Central memory CD4-positive, alpha-beta T cell (primary cell): ENCODE measurements at regions not wholly inside any gene's neighbourhood (a gene's known extent, or its start where the extent isn't known, plus 50 kb on each side); places are given as distances from the start of the nearest gene placed in this dataset.
A peak's percentile ranks its signal among the peaks of the same experiment; 100 is the strongest.
"Not testable (repeated sequence)": the region's sequence is repeated elsewhere in the genome, so short reads cannot be mapped to it uniquely, and the experiment has no call there.

Experiments
- DNase-seq: peaks from one replicate; pipeline ENCODE4 v3.0.0; 2022

GRCh38 chrX:103428525-103428924 lies 52.2 kb downstream of the BEX3 start:
- DNase-seq = no peak

GRCh38 chrX:103429026-103429425 lies 52.7 kb downstream of the BEX3 start:
- not testable (repeated sequence) for DNase-seq

- DNase-seq = no peak
Observed at GRCh38 chrX:103431316-103431715, 55.0 kb downstream of the BEX3 start.

- not testable (repeated sequence) for DNase-seq
Observed at GRCh38 chrX:103432841-103433240, 56.5 kb downstream of the BEX3 start.

- DNase-seq = no peak
Observed at GRCh38 chrX:103437147-103437873, 61.0 kb downstream of the BEX3 start.

DNA sequence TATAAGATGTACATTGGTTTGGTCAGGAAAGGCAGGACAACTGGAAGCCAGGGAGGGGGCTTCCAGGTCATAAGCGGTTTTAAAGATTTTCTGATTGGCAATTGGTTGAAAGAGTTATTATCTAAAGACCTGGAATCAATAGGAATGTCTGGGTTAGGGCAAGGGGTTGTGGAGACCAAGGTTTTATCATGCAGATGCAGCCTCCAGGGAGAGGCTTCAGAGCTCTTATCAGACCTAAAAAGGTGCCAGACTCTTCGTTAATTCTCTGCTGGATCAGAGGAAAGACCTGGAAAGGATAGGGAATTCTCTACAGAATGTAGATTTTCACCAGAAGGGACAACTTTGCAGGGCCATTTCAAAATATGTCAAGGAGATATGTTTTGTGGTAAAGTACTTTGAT lies 62.8 kb downstream of the BEX3 start:
- DNase-seq = no peak

GRCh38 chrX:103440621-103441020 lies 64.3 kb downstream of the BEX3 start:
- no peak for DNase-seq

GRCh38 chrX:103441878-103442535 lies 65.7 kb downstream of the BEX3 start:
- DNase-seq = no peak

GRCh38 chrX:103442536-103442901 lies 66.2 kb downstream of the BEX3 start:
- DNase-seq = no peak

GRCh38 chrX:103446665-103447302 lies 70.4 kb downstream of the BEX3 start:
- DNase-seq = peak; percentile 28
